Uterus (tissue), 2 donors: ENCODE measurements at regions not wholly inside any gene's neighbourhood (a gene's known extent, or its start where the extent isn't known, plus 50 kb on each side); places are given as distances from the start of the nearest gene placed in this dataset.

ENCODE experiments used
- CTCF ChIP-seq, 4 experiments: fragments of 200-600 bp in 2 of 4; fragments of 450-650 bp in 2 of 4; sonication (generic) in 2 of 4; IDR thresholded peaks; one replicate each; pipeline ENCODE4 v1.5.1; 2016 to 2019; ENCODE audit warnings: antibody characterized with exemption in 4 of 4, mild to moderate bottlenecking in 2 of 4, moderate library complexity in 1 of 4
- POLR2A ChIP-seq, 2 donors: fragments of 450-650 bp; IDR thresholded peaks; one replicate each; pipeline ENCODE4 v1.6.1; 2016; ENCODE audit warnings: antibody characterized with exemption in 2 of 2, mild to moderate bottlenecking in 1 of 2, moderate library complexity in 1 of 2

- TF ChIP-seq CTCF (IDR thresholded peaks at IDR 0.05) (no peak), POLR2A (IDR thresholded peaks at IDR 0.05) (no peak)
Measured at GRCh38 chr7:81618396-81619014, 151.3 kb downstream of the HGF start.
